ENCODE measurements at regions not wholly inside any gene's neighbourhood (a gene's known extent, or its start where the extent isn't known, plus 50 kb on each side); places are given as distances from the start of the nearest gene placed in this dataset.

- Histone ChIP-seq H3K27me3 (ENCODE audit: control insufficient read depth, insufficient read depth, low read length) (no peaks in the 10 kb centered on the region), H3K27ac (ENCODE audit: insufficient read depth, low read length) (no peak overlapping the region), H4K20me1 (ENCODE audit: control insufficient read depth, extremely low read depth, insufficient read depth, low read length) (no peaks in the 10 kb centered on the region), H3K4me1 (ENCODE audit: control insufficient read depth, extremely low read depth, insufficient read depth, low read length) (no peaks in the 10 kb centered on the region), H3K9me3 (ENCODE audit: control insufficient read depth, insufficient read depth, low read depth, low read length) (no peaks in the 10 kb centered on the region), H2AFZ (ENCODE audit: low read length) (no peak overlapping the region), H3K4me3 (replicated peaks in 1 of 4; ENCODE audit: control extremely low read depth in 1 of 4, insufficient read depth in 1 of 4, low read depth in 3 of 4, low read length in 4 of 4) (no peak overlapping the region), H3K4me2 (ENCODE audit: extremely low read depth, insufficient read depth, low read length) (no peak overlapping the region), H3K79me2 (ENCODE audit: control insufficient read depth, insufficient read depth, low read length) (no peaks in the 10 kb centered on the region), H3K36me3 (ENCODE audit: control insufficient read depth, insufficient read depth, low read length) (no peaks in the 10 kb centered on the region), H3K9ac (ENCODE audit: insufficient read depth, low read length) (no peak overlapping the region)
- no peak for TF ChIP-seq EZH2 (IDR thresholded peaks at IDR 0.05; ENCODE audit: low read length, missing control alignments)
- no peak for TF ChIP-seq CTCF (conservative IDR thresholded peaks at IDR 0.05 in 1 of 2, IDR thresholded peaks at IDR 0.05 in 1 of 2; ENCODE audit: low read depth in 1 of 2, low read length in 2 of 2)
- DNase-seq (ENCODE audit: low read depth in 2 of 2) = no peak
Measured at GRCh38 chr4:124155239-124155638, 557.3 kb downstream of the ANKRD50 start.

- Histone ChIP-seq H3K4me1 (ENCODE audit: control insufficient read depth, extremely low read depth, insufficient read depth, low read length) (no peaks in the 10 kb centered on the region), H2AFZ (ENCODE audit: low read length) (no peak overlapping the region), H4K20me1 (ENCODE audit: control insufficient read depth, extremely low read depth, insufficient read depth, low read length) (no peaks in the 10 kb centered on the region), H3K79me2 (ENCODE audit: control insufficient read depth, insufficient read depth, low read length) (no peaks in the 10 kb centered on the region), H3K27ac (ENCODE audit: insufficient read depth, low read length) (no peak overlapping the region), H3K9ac (ENCODE audit: insufficient read depth, low read length) (no peak overlapping the region), H3K4me3 (replicated peaks in 1 of 4; ENCODE audit: control extremely low read depth in 1 of 4, insufficient read depth in 1 of 4, low read depth in 3 of 4, low read length in 4 of 4) (no peak overlapping the region), H3K27me3 (ENCODE audit: control insufficient read depth, insufficient read depth, low read length) (no peaks in the 10 kb centered on the region), H3K9me3 (ENCODE audit: control insufficient read depth, insufficient read depth, low read depth, low read length) (no peaks in the 10 kb centered on the region), H3K36me3 (ENCODE audit: control insufficient read depth, insufficient read depth, low read length) (no peaks in the 10 kb centered on the region), H3K4me2 (ENCODE audit: extremely low read depth, insufficient read depth, low read length) (no peak overlapping the region)
- DNase-seq (ENCODE audit: low read depth in 2 of 2) = no peak
- TF ChIP-seq CTCF (conservative IDR thresholded peaks at IDR 0.05 in 1 of 2, IDR thresholded peaks at IDR 0.05 in 1 of 2; ENCODE audit: low read depth in 1 of 2, low read length in 2 of 2) = no peak
- no peak for TF ChIP-seq EZH2 (IDR thresholded peaks at IDR 0.05; ENCODE audit: low read length, missing control alignments)
Measured at GRCh38 chr4:124157396-124158083, 555.0 kb downstream of the ANKRD50 start.

- DNase-seq (ENCODE audit: low read depth in 2 of 2) = no peak
- H3K9ac ChIP-seq (ENCODE audit: insufficient read depth, low read length) = no peak overlapping the region
- no peaks in the 10 kb centered on the region for H3K27me3 ChIP-seq (ENCODE audit: control insufficient read depth, insufficient read depth, low read length)
- no peaks in the 10 kb centered on the region for H3K36me3 ChIP-seq (ENCODE audit: control insufficient read depth, insufficient read depth, low read length)
- H3K27ac ChIP-seq (ENCODE audit: insufficient read depth, low read length) = no peak overlapping the region
- H3K4me3 ChIP-seq (replicated peaks in 1 of 4; ENCODE audit: control extremely low read depth in 1 of 4, insufficient read depth in 1 of 4, low read depth in 3 of 4, low read length in 4 of 4) = no peak overlapping the region
- no peak overlapping the region for H3K4me2 ChIP-seq (ENCODE audit: extremely low read depth, insufficient read depth, low read length)
- no peak overlapping the region for H2AFZ ChIP-seq (ENCODE audit: low read length)
- H3K79me2 ChIP-seq (ENCODE audit: control insufficient read depth, insufficient read depth, low read length) = no peaks in the 10 kb centered on the region
- H3K9me3 ChIP-seq (ENCODE audit: control insufficient read depth, insufficient read depth, low read depth, low read length) = no peaks in the 10 kb centered on the region
- no peaks in the 10 kb centered on the region for H4K20me1 ChIP-seq (ENCODE audit: control insufficient read depth, extremely low read depth, insufficient read depth, low read length)
- TF ChIP-seq EZH2 (IDR thresholded peaks at IDR 0.05; ENCODE audit: low read length, missing control alignments) (no peak), CTCF (conservative IDR thresholded peaks at IDR 0.05 in 1 of 2, IDR thresholded peaks at IDR 0.05 in 1 of 2; ENCODE audit: low read depth in 1 of 2, low read length in 2 of 2) (no peak)
- no peaks in the 10 kb centered on the region for H3K4me1 ChIP-seq (ENCODE audit: control insufficient read depth, extremely low read depth, insufficient read depth, low read length)
Measured at GRCh38 chr4:124163401-124163800, 549.1 kb downstream of the ANKRD50 start.

All from fibroblast of lung (primary cell).